ENCODE measurements at regions not wholly inside any gene's neighbourhood (a gene's known extent, or its start where the extent isn't known, plus 50 kb on each side); places are given as distances from the start of the nearest gene placed in this dataset.

- DNase-seq (ENCODE audit: low read depth) = no peak
Observed at GRCh38 chr11:11756718-11757117, 85.1 kb upstream of the USP47 start.

- DNase-seq (ENCODE audit: low read depth) = no peak
Observed at GRCh38 chr11:11755871-11756270, 85.9 kb upstream of the USP47 start.

DNA sequence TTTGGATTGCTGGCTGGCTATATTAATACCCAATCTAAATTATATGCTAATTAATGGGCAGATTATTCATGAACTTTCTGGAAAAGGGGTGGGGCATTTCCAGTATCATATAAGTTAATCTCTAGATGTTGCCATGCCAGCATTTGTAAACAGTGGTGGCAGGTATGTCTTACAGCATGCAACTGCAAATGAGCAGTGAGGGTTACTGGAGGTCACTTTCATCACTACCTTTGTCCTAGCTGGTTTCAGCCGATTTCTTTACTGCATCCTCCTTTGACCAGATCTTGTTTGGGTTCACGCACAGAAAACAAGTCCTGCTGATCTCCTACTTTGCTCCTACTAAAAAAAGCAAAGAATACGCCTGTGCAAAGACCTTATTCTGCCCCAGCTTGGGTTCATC, 89.1 kb upstream of the USP47 start:
- DNase-seq (ENCODE audit: low read depth) = no peak

DNA sequence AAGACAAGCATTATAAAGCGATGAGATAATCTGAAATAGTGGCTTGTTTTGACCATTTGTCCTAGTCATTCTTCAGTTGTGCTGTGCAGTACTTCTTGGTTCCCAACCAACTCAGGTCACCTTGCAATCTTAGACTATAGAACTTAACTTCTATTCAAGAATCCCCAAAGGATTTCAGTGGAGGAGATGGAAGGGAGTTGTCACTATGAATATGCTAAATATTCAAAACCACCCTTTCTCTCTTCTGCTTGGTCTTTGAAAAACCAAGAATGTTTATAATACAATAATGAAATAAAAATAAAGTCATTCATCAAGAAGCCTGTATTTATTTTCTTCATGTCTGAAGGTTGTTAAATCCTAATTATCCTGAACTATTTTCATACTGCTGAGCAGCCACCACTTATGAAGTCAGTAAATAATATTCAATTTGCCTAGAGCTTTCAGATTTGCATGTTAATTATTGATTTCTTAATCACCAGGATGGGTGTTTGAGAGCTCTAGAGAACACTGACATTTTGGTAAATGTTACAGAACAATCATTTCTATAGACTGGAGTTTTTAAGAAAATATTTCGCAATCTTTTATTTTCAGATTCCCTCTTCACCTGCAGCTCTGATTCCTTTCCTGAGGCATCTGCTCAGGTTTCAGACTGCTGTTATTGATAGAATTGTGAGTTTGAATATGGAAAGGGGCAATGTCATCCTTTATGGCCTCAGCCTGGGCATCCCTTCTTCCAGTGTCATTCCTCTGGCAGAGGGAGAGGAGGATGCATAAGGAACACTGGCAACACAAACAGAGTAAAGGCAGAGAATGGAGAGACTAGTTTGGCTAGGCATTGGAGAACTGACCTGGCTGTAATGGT, 91.5 kb upstream of the USP47 start:
- DNase-seq (ENCODE audit: low read depth) = no peak

DNA sequence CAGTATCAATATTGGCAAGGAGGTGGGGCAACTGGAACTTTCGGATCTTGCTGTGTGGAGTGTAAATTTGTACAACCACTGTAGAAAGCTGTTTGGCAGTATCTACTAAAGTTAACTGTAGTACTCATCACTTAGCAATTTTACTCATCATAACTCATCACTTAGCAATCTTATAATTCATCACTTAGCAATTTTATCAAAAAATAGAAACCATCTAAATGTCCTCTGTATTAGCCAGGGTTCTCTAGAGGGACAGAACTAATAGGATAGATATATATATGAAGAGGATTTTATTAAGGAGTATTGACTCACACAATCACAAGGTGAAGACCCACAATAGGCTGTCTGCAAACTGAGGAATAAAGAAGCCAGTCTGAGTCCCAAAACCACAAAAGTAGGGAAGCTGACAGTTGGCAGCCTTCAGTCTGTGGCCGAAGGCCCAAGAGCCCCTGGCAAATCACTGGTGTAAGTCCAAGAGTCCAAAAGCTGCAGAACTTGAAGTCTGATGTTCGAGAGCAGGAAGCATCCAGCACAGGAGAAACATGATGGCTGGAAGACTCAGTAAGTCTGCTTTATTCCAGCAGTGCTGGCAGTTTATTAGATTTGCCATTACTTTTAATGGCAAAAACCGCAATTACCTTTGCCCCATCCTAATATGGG, 92.9 kb upstream of the USP47 start:
- DNase-seq (ENCODE audit: low read depth) = peak; percentile 56

DNA sequence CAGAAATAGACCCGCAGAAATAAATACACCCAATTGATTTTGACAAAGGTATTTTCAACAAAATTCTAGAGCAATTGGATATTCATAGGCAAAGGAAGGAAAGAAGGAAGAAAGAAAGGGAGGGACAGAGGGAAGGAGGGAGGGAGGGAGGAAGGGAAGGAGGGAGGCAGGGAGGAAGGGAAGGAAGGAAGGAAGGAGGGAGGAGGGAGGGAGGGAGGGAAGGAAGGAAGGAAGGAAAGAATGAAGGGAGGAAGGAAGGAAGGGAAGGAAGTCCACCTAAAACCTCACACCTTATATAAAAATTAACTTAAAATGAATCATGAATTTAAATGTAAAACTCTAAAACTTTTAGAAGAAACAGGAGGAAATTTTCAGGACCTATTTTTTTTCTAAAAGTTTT, 94.2 kb upstream of the USP47 start:
- DNase-seq (ENCODE audit: low read depth) = no peak

GRCh38 chr11:11746449-11746848, 95.3 kb upstream of the USP47 start:
- DNase-seq (ENCODE audit: low read depth) = no peak

GRCh38 chr11:11743216-11743615, 98.6 kb upstream of the USP47 start:
- DNase-seq (ENCODE audit: low read depth) = no peak

DNA sequence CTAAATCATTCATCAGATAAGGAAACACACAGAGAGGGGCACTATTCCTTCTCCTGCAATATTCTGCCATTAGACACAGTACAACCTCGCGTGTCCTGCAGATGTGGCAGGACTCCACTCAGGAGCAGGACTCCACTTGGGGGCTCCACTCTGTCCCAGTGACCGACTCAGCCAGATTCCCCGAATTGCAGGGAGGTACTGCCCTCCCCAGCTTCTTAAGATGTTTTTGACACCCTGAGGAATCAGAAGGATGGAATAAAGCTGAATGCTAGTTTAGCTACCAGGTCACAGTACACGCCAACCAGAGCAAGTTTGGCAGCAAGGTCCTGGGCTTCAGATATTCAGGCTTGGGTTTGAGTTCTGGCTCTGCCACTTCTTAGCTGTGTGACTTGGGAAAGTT, 99.3 kb upstream of the USP47 start:
- DNase-seq (ENCODE audit: low read depth) = no peak

- DNase-seq (ENCODE audit: low read depth) = no peak
Observed at GRCh38 chr11:11740836-11741235, 100.9 kb upstream of the USP47 start.

DNA sequence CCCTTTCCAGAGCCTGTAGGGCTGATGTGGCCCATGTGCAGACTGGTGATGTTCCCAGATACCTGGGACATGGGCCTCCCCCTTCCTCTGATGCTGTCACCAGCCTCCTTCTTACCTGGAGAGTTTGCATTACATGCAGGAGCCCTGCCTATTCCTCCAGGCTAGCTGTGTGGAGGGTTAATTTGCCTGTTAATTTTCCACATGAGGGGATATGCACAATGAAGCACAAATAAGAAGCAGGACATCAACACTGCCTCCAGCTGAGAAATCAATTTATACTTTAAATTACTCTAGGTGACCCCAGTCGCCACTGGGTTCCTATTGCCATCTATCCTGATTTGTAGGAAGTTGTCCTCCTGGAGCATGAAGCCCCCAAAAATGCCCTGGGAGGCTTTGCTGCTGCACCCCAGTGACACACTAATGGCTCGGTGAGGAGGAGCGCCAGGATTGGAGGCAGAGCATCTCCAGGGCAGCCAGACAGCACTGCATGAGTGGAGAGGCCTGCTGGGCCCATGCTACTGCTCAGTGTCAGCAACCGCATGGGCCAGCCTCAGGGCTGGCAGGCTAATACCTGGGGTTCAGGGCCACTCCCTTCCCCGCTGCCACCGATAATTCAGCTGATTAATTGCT, 101.6 kb upstream of the USP47 start:
- no peak for DNase-seq (ENCODE audit: low read depth)

DNA sequence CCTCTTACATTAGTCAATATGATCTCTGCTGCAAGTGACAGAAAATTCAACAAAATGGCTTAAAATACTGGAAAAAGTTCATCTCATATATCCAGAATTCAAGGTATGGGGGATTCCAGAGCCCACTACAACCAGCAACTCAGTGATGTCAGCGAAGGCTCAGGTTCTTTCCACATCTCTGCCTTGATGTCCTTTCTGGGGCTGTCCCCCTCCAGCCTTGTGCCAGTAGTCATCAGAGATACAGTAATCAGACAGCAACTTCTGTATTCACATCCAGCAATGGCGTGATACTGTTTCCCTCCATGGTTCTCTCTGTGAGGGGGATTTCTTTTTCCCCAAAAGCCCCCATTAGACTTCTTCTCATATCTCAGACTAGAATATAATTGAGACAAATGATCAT, 103.4 kb upstream of the USP47 start:
- DNase-seq (ENCODE audit: low read depth) = no peak

GRCh38 chr11:11735586-11735985, 106.2 kb upstream of the USP47 start:
- no peak for DNase-seq (ENCODE audit: low read depth)

DNA sequence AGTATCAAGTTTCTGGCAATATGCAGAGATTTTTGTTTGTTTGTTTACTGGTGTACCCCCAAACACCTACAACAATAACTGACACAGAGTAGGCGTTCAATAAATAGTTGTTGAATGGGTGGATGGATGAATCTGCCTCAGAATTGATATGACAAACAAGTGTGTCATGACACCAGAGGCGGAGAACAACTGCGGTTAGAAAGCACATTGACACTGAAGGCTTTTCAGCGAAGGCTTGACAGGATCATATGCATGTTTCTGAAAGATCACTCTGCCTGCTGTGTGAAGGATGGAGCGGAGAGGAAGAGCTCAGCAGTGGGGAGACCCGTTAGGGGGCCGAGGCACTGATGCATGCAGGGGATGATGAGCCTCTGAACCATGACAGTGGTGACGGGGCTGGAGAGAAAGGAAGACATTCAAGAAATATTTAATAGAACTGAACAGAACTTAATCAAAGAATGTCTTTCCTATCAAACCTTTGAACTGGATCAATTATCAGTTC, 108.5 kb upstream of the USP47 start:
- no peak for DNase-seq (ENCODE audit: low read depth)

- no peak for DNase-seq (ENCODE audit: low read depth)
Observed at GRCh38 chr11:11732116-11732515, 109.7 kb upstream of the USP47 start.

DNA sequence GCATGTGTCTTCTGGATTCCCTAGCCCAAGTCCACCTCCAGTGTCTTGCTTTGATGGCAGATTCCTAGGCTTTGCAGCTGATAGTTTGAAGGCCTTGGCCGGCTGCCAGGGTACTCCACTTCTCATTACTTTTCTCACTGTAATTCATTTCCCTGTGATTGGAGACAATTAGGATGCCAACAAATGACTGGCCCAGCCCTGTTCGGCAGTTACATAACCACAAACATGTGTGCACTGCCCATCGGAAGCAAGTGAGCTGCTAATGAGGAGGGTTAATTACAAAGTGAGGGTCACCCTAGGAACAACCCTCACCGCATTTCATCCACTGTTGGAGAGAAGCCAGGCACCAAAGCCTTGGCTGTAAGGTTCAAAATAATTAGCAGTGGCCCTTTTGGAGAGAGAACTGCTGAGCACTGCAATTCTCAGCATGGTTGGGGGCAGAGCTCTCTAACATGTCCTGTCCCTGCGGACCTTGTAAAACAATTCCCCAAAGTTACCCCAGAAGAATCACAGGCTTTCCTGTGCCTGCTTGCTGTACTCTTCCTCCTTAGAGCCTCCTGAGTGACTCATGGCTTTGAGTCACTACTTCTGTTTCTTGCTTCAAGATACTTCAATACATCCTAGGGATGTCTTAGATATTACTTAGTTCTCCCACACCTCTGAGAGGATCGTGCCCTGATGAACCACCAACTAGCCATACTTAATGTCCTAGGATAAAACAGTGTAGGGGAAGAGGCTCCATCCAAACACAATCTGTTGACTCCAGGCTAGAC, 109.7 kb upstream of the GALNT18 start:
- peak; percentile 58 for DNase-seq (ENCODE audit: low read depth)

GRCh38 chr11:11728386-11728785, 106.6 kb upstream of the GALNT18 start:
- no peak for DNase-seq (ENCODE audit: low read depth)

- DNase-seq (ENCODE audit: low read depth) = no peak
Observed at GRCh38 chr11:11725438-11725837, 103.6 kb upstream of the GALNT18 start.

DNA sequence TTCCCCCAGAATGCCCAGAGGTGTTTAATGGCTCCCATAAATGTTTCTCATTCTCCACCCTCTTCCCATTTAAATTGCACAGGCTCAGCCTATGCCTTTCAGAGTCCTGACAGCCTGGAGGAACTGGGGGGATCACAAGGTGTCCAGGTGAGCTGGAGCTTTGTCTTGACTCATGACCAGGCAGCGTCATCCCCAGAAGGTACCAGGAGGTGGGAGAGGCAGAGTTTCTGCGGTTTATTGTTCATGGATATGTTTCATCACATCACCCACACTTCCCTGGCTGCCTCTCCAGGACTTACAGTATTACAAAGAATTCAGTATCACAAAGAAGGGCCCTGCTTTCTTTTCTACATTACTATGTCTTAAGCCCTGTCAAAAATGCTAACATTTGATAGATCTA, 103.2 kb upstream of the GALNT18 start:
- DNase-seq (ENCODE audit: low read depth) = no peak

- DNase-seq (ENCODE audit: low read depth) = no peak
Observed at GRCh38 chr11:11722861-11723260, 101.1 kb upstream of the GALNT18 start.

- no peak for DNase-seq (ENCODE audit: low read depth)
Observed at GRCh38 chr11:11722246-11722645, 100.4 kb upstream of the GALNT18 start.

GRCh38 chr11:11718511-11718910, 96.7 kb upstream of the GALNT18 start:
- DNase-seq (ENCODE audit: low read depth) = no peak
